ENCODE measurements at regions not wholly inside any gene's neighbourhood (a gene's known extent, or its start where the extent isn't known, plus 50 kb on each side); places are given as distances from the start of the nearest gene placed in this dataset.
"Not testable (repeated sequence)": the region's sequence is repeated elsewhere in the genome, so short reads cannot be mapped to it uniquely, and the experiment has no call there.

DNA sequence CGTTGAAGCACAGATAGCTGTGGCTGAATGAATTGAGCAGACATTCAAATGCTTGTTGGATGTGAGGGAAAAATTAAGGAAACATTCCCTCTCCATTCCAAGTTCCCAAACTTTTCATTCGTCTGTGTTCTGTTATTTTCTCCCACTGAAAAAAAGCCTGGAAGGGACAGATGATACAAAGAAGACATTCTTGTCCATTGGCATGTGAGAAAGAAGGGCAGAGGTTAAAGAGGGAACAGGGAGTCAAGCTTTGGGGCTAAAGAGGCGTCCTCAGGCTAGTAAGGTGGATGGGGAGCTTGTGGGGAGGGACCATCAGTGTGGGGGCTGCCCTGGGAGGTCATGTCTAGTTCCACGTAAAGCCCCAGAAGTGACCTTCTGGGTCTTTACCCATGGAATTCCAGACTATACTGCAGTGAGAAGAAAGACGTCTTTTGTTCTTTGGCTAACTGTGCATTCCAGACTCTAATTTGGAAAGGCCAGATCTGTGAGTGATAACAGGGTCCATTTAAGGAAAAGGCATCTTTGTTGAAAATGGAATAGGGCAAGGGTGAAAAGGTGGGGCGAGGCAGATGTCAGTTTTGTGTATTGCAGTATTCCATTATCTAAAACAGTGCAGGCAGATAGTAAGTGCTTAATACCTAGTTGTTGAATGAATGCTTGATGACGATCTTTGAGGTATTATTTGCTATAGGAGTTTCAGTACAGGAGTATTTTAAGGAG, 117.5 kb downstream of the SOX4 start:
- no peak for DNase-seq

DNA sequence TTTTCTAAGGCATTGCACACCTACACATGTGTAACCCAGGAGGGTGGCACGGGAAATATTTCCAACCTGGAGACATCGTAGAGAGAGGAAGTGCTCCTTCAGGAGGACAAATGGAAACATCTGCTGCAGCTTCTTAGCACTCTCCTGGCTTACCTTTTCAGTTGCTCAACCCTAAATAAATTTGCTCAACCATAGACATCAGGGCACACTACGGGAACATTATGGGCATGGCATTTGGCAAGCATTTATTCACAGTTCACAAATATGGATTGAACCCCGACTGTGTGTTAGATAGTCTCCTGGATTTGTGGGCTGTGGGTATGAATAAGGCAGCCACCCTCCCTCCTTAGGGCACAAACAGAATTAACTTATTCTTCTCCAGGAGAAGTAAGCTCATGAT, 118.7 kb downstream of the SOX4 start:
- no peak for DNase-seq

DNA sequence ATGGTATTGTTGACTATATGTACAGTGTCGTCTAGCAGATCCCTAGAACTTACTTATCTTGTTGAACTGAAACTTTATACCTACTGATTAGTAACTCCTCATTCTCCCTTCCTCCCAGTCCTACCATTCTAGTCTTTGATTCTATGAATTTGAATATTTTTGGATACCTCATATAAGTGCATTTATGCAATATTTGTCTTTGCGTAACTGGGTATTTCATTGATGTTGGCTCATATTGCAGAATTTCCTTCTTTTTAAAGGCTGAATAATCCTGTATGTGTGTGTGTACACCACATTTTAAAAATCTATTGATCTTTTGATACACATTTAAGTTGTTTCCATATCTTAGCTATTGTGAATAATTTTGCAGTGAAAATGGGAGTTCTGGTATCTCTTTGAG, 119.9 kb downstream of the SOX4 start:
- DNase-seq: no peak

DNA sequence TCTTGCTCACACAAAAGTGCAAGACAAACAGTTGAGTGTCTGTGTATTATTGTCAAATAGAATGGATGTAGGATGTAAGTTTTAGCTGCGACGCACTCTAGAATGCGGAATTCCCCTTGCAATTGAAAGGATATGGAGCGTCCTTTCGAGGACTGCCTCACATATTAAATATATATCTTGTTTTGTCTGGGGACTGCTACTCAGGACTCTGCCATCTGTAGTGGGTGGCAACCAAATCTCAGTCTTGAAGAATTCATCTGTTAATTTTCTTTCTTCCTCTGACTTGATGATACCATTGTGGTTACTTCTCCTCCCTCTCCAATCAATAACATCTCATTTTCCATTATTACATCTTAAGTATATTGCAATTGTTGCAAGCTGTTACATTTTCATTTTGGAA, 121.6 kb downstream of the SOX4 start:
- no peak for DNase-seq

DNA sequence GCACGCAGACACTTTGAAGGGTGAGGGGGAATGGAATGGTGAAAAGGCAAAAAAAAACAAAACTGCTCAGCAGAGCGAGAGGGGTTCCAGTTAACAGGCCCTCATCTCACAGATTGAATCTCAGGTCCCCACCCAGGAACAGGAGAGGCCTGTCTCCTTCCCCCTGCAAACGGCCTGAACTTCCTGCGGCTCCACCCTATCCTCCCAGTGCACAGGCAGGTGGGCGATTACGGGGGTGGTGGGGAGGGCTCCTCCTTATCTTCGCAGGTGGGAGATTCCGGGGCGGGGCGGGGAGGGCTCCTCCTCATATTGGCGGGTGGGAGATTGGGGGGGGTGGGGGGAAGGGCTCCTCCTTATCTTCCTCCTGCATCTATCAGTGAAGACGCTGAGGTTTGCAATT, 129.0 kb downstream of the SOX4 start:
- DNase-seq: no peak

DNA sequence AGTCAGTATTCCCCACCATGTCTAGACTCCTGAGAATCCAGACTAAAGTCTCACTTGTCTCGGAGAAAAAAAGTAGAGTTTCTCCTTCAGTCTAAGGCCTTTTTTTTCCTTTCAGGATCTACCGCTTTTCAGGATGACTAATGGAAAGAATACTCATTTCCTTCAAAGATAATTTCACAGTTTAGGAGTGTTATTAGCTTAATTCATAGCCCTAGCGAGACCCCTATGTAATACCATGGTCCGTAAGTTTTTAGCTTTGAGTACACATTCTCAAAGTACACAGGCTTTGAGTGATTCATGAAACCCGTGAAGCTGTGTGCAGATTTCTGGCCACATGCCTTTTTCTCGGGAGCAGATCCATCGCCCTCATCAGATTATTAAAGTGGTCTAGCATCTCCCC, 133.1 kb downstream of the SOX4 start:
- DNase-seq: no peak

DNA sequence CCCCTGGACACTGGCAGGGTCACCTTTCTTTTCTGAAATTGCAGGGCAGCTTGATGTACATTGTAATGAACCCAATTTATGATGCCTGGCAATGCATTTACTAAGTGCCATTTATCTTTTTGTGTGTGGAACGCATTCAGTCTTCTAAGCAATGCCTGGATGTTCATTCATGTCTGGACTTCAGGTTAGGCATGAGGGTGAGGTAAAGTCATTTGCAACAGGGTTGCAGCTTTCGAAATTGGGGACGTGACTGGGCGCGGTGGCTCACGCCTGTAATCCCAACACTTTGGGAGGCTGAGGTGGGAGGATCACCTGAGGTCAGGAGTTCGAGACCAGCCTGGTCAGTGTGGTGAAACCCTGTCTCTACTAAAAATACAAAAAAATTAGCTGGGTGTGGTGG, 134.6 kb downstream of the SOX4 start:
- DNase-seq: no peak

DNA sequence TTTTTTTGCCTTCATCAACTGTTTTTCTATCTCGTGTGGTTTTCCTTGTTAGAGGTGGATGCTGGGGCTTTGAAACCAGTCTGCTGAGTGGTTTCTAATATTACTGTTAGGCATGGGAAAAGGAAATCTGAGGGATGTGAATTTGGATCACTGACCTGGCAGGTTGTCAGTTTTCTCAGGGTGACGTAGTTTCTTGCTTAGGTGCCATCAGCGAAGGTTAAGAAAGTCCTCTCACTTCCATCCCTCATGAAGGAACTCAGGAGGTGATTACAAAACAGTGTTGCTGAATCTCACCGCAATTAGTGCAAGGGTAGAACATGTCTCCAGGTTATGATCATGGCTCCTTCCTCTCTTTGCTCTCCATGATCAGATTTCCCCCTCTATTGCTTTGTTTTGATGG, 135.9 kb downstream of the SOX4 start:
- no peak for DNase-seq

DNA sequence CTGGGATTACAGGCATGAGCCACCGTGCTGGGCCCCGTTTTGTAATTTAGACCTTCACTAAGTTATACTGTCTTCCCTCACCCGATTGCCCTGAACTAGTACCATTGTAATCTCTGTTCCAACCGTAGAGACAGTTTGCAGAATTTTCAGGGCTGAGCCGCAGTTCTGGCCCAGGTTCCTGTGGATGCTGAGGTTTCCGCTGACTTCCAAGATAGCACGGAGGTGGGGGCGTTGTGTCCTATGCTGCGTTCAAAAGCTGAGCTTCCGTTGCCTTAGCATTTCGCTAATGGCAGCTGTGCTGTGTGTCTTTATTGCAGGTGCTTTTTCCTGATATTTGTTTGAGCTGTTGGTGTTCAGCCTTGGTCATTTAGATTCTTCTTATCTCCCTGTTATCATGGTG, 137.0 kb downstream of the SOX4 start:
- no peak for DNase-seq

DNA sequence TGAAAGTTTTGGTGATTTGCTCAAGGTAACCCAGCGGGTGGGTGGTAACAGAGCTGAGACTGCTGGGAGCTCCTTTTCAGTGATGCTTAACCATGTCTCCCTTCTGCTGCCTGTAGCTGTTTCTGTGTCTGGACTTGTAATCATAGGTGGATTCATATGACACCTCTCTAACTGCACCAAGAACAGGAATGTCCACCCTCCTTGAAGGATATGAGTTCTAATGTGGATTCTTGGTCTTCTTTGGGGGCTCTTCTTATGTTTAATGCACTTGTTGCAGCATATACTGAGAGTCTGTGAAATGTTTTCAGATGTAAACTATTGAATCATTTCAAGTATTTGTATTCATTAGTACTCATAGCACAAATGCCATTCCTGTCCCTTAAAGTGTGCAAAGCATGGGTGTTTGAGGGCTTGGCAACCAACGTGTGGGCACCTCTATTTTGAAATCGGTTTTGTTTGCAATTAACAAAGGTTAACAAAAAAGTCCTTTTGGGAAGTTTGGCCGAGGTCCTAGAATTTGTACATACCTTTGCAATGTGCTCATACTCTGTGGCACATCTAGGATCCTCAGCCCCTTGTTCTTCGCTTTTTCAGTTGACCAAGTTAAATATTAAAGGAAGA, 138.0 kb downstream of the SOX4 start:
- no peak for DNase-seq

DNA sequence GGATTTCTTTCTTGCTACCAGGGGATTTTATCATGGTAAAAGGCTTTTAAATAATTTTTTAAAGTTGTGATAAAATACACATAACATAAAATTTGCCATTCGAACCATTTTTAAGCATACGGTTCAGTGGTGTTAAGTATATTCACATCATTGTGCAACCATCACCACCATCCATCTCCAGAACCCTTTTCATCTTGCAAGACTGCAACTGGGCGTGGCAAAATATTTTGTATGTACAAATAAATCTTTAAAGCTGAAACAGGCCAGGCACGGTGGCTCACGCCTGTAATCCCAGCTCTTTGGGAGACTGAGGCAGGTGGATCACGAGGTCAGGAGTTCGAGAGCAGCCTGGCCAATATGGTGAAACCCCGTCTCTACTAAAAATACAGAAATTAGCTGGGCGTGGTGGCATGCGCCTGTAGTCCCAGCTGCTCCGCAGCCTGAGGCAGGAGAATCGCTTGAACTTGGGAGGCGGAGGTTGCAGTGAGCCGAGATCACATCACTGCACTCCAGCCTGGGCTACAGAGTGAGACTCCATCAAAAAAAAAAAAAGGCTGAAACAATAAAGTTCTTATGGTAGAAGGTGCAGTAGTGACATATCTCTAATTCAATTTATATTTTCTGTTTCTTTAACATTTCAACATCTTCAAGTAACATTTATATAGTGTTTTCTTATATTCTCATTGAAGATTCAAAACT, 138.6 kb downstream of the SOX4 start:
- DNase-seq: not testable (repeated sequence)

DNA sequence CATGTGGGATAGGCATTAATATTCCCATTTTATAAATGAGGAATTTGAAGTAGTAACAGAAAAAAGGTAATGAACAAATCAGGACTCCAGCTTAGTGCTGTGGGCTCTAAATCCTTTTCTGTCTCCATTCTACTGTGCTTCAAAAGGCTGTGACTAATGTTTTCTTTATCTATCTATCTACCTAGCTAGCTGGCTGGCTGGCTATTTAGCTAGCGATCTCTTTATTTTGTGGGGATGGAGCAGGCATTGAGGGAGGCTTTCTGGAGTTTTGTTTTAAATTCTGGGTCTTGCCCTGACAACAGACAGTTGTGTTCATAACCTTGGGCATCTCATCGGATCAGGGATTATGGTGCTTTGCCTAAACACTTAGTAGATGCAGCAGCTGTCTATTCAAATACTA, 139.2 kb downstream of the SOX4 start:
- no peak for DNase-seq

DNA sequence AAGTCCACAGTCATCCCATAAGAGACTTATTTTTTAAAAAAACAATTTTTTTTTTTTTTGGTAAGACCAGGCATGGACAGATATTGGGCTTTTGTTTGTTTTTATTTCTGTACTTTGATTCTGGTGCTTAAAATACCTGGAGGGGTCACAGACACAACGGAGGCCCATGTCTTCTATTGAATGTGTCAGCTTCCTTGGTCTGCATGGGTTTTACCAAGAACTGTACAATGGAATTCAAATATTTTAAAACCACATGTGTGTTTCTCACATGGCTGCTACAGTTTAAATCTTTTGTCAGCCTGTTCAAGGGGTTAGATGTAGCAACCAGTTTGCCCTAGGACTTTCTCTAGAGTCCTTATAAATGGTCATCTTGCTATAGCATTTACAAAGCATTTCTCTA, 139.8 kb downstream of the SOX4 start:
- no peak for DNase-seq

DNA sequence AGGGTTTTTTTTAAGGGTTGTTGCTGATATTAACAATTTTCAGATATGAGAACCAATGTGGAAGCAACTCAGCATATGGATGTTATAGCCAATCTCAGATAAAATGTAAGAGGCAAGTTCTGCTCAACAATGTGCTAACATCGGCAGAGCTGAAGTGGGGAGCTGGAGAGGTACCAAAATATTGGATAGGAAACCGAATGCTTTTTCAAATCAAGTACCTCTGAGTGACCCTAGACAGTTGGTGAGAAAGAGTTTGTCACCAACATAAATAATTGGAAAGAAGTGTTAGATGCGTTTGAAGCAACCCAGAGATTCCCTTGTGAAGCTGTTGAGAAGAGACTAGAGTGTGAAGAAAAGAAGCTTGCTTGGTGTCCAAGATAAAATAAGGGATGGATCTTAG, 140.7 kb downstream of the SOX4 start:
- DNase-seq: no peak

DNA sequence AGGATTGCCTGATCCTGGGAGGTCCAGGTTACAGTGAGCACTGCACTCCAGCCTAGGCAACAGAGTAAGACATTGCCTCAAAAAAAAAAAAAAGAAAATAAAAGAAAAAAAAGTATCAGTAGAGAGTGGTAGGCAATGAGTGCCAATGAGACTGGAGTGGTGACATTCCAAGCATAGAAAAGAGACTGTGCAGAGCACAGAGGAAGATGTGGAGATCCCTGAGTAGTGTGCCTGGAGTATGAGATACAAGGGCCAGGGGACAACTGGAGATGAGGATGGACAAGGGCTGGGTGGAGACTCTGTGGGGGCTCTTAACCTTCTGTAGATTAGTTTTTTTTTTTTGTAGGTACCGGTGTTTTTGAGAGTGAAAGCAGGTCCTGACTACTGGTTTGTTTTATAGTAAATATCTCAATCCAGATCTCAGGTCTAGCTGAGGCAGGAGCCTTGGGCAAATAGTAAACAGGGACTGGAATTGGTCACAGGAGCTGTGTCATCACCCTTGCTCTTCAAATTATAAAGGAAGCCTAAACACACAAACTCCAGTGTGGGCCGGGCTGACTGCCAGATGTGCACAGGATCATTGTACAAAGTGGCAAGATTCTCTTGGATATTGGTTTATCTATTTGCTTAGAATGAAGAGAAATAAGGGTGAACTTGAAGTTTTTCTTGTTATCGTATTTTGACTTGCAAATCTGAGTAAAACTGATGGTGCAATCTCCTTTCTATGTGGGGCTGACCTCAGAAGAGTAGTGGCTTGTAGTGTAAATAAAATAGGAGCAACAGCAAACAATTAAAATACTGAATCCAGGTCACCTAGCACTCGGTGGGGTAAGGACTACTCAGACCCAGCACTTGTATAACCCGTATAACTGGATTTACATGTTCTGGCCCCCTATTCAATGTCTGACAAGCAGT, 144.9 kb downstream of the SOX4 start:
- DNase-seq: no peak

DNA sequence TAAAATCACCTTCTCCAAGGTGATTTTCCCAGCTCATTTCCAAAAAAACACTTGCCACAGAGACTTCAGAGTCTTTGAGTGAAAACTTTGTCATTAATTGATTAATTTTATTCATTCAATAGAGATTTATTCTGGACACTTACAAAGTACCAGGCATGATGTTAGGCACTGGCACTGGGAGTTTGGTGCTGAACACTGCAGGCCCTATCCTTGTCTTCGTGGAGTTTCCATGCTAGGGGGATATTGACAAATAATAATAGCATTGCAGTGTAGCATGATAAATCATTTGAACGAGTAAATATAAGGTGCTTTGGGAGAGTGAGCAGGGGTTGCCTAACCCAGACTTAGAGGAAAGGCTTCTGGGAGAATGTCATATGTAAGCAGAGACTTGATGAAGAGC, 145.7 kb downstream of the SOX4 start:
- DNase-seq: no peak

DNA sequence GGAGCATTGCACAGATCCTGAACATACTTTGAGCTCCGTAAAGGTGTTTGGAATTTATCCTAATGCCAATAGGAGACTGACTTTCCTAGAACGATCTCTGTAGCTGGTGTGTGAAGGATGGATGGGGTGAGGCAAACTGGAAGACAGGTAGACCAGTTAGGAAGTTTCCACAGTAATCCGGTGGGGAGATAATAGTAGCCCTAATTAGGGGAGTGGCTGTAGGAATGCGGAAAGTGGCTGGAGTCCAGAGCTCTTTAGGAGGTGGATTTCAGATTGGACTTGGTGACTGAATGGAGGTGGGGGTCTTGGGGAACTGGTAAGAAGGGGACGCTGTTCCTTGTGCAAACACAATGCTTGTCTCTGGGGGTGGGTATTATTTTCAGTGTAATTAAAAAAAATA, 146.3 kb downstream of the SOX4 start:
- no peak for DNase-seq

DNA sequence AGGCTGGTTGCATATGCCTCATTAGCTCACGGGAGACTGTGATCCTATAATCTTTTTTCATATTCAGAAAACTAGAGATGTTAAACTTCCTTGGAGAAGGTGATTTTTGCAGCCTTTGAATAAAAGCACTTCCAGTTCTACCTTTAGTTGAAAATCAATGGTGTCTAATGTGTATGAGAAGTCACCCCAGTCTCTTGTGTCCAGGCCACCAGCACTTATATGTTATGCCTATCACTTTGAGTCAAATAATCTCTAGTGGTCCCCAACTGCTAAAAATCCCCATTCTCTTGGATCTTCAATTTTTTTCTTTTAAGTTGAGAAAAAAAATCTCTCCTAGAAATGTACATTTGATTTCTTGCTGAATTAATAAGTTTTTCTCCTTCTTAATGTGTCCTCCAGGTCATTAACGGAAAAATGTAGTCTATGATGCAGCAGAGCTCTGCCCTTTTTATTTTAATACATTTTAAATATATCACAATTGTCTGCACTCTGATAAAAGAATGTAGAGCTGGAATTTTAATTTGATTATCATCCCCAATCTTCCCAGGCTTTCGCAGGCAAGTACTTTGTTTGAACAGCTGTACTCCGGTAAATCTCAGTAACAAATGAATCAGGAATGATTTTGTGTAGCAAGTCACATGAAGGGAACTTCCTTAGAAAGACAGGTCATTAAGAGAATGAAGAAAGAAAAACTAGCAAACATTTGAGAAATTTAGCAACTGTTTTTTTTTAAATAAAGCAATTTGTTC, 147.0 kb downstream of the SOX4 start:
- no peak for DNase-seq

DNA sequence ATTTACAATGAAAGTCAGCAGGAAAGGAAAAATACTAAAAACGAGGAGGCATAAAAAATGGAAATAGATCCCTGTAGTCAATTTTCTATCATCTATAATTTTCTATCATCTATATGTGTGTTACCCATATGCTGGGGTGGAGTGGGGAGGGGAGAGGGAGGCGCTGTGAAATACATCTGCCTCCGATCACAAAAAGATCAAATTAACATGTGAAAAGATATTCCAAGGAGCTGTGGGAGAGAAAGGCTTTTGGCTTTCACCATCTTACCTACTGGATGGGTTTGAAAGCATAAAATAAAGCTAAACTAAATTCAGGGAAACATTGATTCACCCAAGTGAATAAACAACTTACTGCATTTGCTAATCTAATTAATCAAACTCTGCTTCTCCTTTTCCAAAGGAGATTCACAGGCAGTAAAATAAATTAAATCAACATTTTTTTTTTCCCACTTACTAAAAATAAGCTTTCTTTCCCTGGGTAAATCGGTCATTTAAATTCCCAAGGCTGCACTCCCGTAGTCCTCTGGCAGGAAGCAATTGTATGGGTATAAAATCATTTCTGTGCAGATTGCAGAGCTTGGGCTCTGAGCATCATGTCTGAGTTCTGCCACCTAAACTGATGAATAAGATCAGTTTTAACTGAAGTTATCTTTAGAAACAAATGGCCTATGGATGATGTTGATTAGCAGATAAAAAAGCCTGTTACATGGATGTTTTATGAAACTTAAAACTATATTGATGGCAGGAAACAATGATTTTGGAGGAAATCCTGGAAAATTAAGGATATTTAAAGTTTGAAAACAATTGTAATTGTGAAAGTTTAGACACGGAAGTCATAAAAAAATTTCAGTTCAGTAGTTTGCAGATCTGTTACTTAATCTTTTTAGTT, 147.9 kb downstream of the SOX4 start:
- DNase-seq: no peak

DNA sequence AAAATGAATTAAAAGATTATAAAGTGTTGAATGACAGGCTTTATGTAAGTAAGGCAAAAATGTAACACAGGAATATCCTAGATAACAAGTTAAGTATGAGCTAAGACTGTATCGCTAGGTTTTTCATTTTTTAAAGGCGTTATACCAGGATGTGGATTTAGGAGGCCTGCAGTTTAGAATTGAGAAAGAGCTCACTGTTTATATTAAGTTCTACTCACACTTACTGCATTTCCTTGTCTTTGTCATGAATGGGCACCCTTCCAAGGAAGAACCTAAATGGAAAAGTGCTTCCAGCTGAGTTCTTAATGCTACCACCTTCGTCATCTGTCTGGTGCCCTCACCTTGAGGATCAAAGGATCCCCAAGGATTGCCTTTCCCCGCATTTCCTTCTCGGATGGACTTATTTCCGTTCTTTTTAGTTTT, 148.7 kb downstream of the SOX4 start:
- no peak for DNase-seq

DNA sequence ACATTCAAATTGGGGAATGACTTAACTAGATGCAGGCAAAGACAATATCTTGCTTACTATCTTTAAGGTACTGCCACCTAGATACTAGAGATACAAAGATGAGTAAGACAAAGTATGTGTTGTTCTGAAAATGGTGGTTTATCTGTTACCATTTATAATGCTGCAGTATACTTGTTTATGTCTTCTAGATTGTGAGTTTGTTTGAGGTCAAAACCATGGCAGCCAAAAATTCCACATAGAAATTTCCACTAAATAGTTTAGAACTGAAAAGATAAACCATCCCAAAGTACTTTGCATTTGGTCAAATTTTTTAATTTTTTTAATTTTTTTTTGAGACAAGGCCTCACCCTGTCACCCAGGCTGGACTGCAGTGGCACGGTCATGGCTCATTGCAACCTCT, 150.8 kb downstream of the SOX4 start:
- DNase-seq: no peak

Measured in NCI-H2107 (cell line).